Activated T-helper 1 cell treated with Interleukin-2 at 50 U/mL for 16 hours (primary cell): ENCODE measurements at regions not wholly inside any gene's neighbourhood (a gene's known extent, or its start where the extent isn't known, plus 50 kb on each side); places are given as distances from the start of the nearest gene placed in this dataset.

ENCODE experiments used
- DNase-seq: peaks from one replicate; pipeline ENCODE4 v3.0.0-alpha.2; 2020; ENCODE audit warnings: low read depth

DNA sequence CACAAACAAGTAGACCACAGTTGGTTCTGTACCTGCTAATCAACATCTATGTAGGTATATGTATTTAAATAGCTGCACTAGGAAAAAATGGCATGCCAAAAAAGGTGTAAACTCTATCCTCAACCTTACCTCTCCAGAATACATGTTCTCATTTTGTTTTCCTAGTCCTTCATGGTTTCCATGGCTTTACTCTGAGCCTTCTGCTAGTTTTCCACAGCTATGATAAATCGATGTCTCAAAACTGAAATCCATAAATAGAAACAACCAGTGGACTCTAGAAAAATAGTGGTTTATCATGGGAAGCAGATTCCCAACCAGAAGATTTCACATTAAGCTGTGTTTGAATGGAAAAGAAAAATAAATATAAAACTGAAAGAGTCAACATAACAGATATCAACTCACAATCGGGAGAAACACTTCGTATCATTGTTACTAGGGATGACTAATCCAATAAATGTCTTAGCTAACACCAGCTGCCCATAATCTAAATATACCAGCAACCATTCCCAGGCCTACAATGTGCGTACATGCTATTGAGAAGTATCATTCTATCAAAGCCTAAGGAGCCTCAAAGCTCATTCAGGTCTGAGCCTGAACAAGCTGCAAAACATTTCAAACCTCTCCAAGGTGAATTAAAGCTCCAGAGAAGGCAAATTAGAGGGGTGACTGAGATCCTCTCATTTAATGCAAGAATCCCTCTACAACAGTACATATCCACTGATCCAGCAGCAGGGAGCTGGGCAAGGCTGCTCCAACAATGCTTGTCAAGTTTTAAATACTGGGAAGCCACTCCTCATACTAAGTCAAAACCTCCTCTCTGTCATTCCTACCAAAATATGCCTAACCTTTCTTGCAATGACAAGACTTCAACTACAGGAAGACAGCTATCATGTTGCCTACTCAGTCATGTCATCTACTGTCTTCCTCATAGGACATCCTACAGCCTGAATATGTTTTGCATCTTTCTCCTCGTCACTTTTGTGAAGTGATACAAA lies 90.2 kb downstream of the KCTD12 start:
- no peak for DNase-seq

- DNase-seq: no peak
Observed at GRCh38 chr13:76792731-76793347, 93.4 kb downstream of the KCTD12 start.

GRCh38 chr13:76790980-76791819 lies 95.0 kb downstream of the KCTD12 start:
- no peak for DNase-seq

- no peak for DNase-seq
Observed at GRCh38 chr13:76790526-76790925, 95.7 kb downstream of the KCTD12 start.

- no peak for DNase-seq
Observed at GRCh38 chr13:76783798-76784197, 102.4 kb downstream of the KCTD12 start.

DNA sequence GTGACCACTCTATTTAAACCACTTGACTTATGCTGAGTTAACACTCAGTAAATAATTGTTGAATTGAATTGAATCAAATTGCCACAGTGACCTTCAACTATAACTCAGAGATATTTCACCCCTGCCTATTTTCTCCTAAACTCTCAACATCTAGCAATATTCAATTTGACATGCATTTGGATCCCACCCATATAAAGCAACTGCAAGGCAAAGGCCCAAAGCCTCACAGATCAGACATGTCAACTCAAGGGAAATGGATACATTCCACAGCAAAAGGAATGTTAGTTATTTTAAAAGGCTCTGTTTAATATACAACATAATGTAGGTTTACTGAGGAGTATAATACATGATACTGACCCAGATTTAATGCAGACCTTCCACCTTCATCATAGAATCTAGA lies 107.4 kb downstream of the KCTD12 start:
- DNase-seq: no peak

DNA sequence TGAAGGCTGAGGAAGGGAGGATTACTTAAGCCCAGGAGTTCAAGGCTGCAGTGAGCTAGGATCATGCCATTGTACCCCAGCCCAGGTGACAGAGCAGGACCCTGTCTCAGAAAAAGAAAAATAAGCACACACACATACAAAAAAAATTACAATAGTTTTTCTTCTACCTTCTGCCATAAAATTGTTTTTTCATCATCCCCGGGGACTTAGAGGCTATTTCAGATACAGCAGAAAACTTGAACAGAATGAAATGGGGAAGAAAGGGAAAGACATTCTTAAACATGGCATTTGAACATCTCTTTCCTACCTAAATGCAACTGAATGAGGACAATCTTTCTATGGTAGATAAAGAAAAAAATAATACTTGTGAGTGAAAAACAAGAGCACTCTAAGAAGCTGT lies 109.1 kb downstream of the KCTD12 start:
- DNase-seq: no peak

- DNase-seq: no peak
Observed at GRCh38 chr13:76775088-76775740, 111.0 kb downstream of the KCTD12 start.

- DNase-seq: no peak
Observed at GRCh38 chr13:76773448-76774094, 112.6 kb downstream of the KCTD12 start.

DNA sequence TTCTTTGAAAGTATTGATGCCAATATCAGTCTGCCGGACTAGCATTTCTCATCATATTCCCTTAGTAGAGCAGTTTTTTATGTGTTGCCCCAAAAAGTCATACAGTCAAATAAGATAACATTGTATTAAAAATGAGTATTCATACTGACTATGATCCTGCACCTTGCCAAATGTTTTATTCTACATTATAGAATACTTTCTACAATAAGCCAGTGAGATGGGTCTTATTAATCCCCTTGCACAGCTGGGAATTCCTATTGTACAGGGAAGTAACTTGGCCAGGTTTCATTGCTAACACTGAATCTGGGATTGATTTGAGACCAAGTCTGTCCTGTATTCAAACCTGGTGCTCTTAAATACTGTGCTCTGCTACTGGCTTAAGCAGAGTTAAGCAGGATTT lies 114.0 kb downstream of the KCTD12 start:
- no peak for DNase-seq

DNA sequence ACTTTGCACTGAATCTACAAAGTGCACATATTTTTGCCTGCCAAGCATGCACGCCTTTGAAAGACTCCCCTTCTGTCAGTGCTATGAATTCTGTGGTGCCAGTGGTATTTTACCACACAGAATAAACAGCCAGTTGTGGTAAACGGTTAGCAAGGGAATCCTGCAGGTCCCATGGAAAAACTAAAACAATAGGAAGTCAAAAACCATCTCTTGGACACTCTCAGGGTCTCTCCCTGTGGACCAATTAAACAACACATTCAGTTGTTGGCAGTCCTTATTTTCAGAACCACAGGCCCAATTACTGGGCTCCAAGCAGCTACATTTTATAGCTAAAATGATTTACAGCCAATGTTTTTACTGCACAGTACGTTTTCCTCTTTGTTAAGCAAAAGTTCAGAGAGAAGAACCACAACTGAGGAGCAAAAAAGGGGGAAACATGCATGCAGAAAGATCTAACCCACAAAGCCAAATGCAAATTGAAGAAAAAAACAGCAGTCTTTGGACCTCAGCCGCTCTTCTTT lies 116.9 kb downstream of the KCTD12 start:
- DNase-seq: no peak

DNA sequence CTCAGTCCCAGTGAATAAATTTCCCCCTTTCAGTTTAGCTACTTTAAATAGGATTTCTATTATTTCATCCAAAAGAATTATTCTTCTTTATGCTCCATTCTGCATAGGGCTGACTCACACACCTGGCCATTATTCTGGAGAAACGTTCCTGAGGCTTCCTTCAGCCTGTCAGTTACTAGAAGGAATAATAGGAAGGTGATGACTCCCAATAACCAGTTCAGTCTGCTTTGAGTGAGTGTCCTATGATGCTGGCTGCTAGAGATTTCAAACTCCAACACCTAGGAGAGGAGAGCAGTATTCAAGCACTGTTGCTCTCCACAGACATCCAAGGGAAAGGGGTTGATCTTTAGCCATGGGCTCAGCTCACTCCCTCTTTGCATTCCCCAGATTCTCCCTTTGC lies 117.8 kb downstream of the KCTD12 start:
- no peak for DNase-seq

- DNase-seq: no peak
Observed at GRCh38 chr13:76764916-76765315, 121.3 kb downstream of the KCTD12 start.

GRCh38 chr13:76764429-76764828 lies 121.8 kb downstream of the KCTD12 start:
- DNase-seq: no peak

GRCh38 chr13:76762721-76763120 lies 123.5 kb downstream of the KCTD12 start:
- no peak for DNase-seq

DNA sequence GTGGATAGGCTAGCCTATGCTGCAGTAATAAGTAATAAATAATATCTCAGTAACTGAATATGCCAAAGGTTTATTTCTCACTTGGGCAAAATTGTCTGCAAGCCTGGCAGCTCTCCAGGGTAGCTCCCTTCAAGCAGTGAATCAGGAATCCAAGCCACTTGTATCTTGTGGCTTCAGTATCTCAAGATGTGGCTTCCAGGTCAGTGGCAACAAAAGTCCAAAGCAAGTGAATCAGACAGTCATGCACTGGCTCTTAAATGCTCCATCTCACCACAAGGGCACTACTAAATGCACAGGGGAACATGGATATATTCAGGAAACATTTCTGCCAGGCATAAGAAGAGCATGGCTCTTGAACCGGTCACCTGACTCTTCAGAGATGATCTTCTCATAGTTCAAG lies 126.3 kb downstream of the KCTD12 start:
- DNase-seq: no peak

DNA sequence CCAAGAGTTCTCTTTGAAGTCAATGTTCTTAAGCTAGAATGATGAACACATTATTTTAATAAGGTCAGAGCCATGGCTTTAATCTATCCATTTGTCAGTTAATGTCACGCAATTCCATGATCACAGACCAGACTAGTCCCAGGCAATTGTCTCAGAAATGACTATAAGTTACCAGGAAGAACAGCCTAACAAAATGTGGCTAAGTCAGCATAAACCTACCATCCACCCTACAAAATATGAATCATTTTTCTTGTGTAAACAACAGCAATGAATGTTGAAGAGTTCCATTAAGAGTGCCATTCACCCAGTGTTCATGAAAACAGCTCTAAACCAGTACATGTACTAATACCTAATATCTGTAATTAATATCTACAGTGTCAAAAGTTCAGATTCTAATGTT lies 127.5 kb downstream of the KCTD12 start:
- no peak for DNase-seq

GRCh38 chr13:76758257-76758656 lies 127.9 kb downstream of the KCTD12 start:
- no peak for DNase-seq

GRCh38 chr13:76756451-76756850 lies 129.8 kb downstream of the KCTD12 start:
- DNase-seq: no peak

DNA sequence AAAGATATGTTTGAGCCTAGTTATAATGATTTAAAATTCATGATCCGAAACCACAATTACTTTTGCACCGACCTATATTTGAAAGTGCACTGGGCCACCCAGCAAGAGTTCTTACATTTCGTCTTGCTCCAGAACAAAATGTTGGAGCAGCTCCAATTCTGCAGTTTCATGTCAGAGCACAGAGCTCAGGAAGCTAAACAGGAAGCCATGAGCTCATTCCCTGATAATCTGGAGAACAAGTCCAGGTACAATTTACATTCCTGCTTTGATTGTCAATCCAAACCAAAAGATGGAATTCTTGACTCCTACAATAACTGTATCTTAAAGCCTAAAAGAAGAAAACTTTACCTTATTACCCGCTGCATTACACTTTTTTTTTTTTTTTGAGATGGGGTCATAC lies 131.8 kb downstream of the KCTD12 start:
- DNase-seq: no peak

DNA sequence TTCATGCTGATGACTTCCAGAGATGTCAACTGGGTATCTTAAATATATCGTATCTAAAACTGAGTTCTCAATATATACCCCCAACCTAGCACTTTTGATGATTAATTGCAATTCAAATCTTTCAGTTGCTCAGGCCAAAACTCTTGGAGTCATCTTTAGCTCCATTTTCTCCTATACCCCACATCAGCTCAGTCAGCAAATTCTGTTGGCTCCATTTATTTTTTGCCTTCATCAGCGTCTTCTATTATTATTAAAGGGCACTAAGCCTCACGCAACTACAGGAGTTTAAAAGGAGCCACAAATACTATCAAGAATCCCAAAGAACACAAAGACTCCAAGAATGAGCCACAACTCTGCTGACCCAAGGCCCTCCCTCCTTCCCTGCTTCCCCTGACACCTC lies 134.9 kb downstream of the KCTD12 start:
- DNase-seq: no peak
